GM13976 (cell line): ENCODE measurements at regions not wholly inside any gene's neighbourhood (a gene's known extent, or its start where the extent isn't known, plus 50 kb on each side); places are given as distances from the start of the nearest gene placed in this dataset.

Experiments
- DNase-seq: peaks from one replicate; pipeline ENCODE4 v3.0.0; 2012; ENCODE audit warnings: low spot score
- CTCF ChIP-seq: IDR thresholded peaks from 2 replicates; pipeline ENCODE4 v1.5.1; 2012; ENCODE audit warnings: borderline replicate concordance, mild to moderate bottlenecking; ENCODE audit not compliant: insufficient read depth; ENCODE audit errors: extremely low read depth, missing control alignments, control extremely low read depth
- in situ Hi-C: fragments of 300-500 bp; cut with MboI; formaldehyde crosslinking; loops from one replicate; pipeline ENCODE4 v1.12.0; 2022; ENCODE audit warnings: low sequenced_read_pairs, mixed read lengths, inconsistent platforms; ENCODE audit not compliant: unreplicated experiment

GRCh38 chr18:41721103-41721790, 233.8 kb upstream of the PIK3C3 start:
- in situ Hi-C loops, result no loop called here
- no peak for DNase-seq
- TF ChIP-seq CTCF, result no peak

GRCh38 chr18:41720226-41720625, 234.8 kb upstream of the PIK3C3 start:
- TF ChIP-seq CTCF, result no peak
- in situ Hi-C loops, result no loop called here

GRCh38 chr18:41719808-41720207, 235.2 kb upstream of the PIK3C3 start:
- no peak for DNase-seq
- no peak for TF ChIP-seq CTCF
- in situ Hi-C loops, result no loop called here

More at GRCh38 chr18:41720226-41720625, 234.8 kb upstream of the PIK3C3 start:
- no peak for DNase-seq

- in situ Hi-C loops, result no loop called here
- DNase-seq, result no peak
- TF ChIP-seq CTCF, result no peak
Measured at GRCh38 chr18:41714872-41715271, 240.2 kb upstream of the PIK3C3 start.

GRCh38 chr18:41713969-41714825, 240.8 kb upstream of the PIK3C3 start:
- DNase-seq, result no peak
- no peak for TF ChIP-seq CTCF
- in situ Hi-C loops, result no loop called here

- no peak for DNase-seq
- TF ChIP-seq CTCF, result no peak
- in situ Hi-C loops, result no loop called here
Measured at GRCh38 chr18:41706301-41706700, 248.7 kb upstream of the PIK3C3 start.
